ENCODE measurements at regions not wholly inside any gene's neighbourhood (a gene's known extent, or its start where the extent isn't known, plus 50 kb on each side); places are given as distances from the start of the nearest gene placed in this dataset.

DNA sequence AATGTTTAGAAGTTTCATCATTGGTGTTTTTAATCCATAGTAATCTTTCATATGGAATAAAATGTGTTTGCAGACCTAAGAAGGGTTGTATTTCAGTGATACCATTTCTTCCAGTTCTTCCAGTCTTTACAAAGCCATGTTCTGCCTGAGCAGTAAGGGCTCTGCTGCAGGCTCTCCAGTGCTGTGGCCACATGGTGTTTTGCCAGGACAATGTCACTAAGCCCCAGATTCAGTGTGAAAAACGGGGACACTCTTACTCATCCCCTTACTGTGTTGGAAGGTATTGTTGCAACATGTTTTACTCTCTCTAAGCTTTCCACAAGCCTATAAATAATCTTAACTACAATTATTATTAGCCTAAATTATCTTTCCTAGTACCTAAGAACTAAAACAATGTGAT, 481.4 kb upstream of the CDH7 start:
- H3K4me3 ChIP-seq (ENCODE audit: low read depth, low read length), result no peak overlapping the region
- ChIA-PET POLR2A (no interaction called here), CTCF (no interaction called here)
- DNase-seq (ENCODE audit: low read depth, low spot score), result no peak
- TF ChIP-seq CTCF (IDR thresholded peaks at IDR 0.05; ENCODE audit: insufficient read depth, low read length, missing control alignments), result no peak

- DNase-seq (ENCODE audit: low read depth, low spot score), result no peak
- H3K4me3 ChIP-seq (ENCODE audit: low read depth, low read length), result no peak overlapping the region
- CTCF ChIA-PET, result interaction anchor here (0.7 kb wide), 1 partner anchor 65 kb away, joined by 3 read pairs; no protein-coding TSS in a partner anchor
- no peak for TF ChIP-seq CTCF (IDR thresholded peaks at IDR 0.05; ENCODE audit: insufficient read depth, low read length, missing control alignments)
- POLR2A ChIA-PET, result no interaction called here
These were observed 485.1 kb upstream of the CDH7 start for GRCh38 chr18:65265761-65266160.

DNA sequence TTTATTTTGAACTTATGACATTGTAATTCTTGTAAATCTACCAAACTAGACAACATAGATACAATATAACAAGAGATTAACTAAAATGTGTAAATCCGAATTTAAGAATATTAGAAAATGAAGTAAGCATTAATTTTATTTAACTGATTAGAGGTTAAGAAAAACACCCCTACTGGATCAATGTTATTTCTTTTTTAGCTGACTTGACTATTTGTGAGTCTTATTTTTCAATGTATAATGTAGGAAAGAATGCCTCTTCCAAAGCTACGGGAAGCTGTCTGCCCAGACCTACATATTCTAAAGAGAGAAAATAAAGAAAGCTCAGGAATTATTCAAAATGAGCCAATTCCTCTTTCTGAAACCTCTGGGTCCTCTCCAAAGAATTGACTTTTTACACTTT, 490.8 kb upstream of the CDH7 start:
- TF ChIP-seq CTCF (IDR thresholded peaks at IDR 0.05; ENCODE audit: insufficient read depth, low read length, missing control alignments), result no peak
- ChIA-PET CTCF (no interaction called here), POLR2A (no interaction called here)
- DNase-seq (ENCODE audit: low read depth, low spot score), result no peak
- H3K4me3 ChIP-seq (ENCODE audit: low read depth, low read length), result no peak overlapping the region

DNA sequence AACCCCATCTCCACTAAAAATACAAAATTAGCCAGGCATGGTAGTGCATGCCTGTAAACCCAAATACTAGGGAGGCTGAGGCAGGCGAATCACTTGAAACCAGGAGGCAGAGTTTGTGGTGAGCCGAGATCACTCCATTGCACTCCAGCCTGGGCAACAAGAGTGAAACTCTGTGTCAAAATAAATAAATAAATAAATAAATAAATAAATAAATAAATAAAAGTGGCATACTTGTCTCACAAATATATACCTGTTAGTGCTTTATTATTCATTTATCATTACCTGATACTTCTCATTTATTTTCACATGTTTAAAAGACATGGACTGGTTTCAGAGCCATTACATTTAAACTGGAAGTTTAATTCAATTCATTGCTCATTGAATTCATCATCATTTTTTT, 491.4 kb upstream of the CDH7 start:
- POLR2A ChIA-PET, result no interaction called here
- no peak overlapping the region for H3K4me3 ChIP-seq (ENCODE audit: low read depth, low read length)
- no peak for DNase-seq (ENCODE audit: low read depth, low spot score)
- TF ChIP-seq CTCF (IDR thresholded peaks at IDR 0.05; ENCODE audit: insufficient read depth, low read length, missing control alignments), result no peak
- CTCF ChIA-PET, result no interaction called here

DNA sequence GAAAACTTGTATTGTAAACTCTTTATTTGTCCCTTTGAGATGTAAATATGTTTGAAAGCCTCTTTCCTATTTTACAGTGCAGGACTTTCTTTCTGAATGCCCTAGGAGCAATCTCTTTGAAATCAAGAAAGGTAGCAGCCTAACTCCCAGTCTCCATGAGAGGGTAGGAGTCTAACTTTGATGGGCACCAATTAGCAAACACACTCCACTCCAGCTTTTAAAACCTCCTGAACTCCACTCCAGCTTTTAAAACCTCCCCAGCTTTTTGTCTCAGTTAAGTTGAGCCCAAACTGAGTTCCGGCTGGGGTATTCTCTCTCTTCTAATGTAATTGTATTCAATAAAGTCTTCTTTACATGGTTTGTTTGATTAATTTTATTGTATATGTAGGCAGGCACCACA, 493.7 kb upstream of the CDH7 start:
- CTCF ChIA-PET, result no interaction called here
- DNase-seq (ENCODE audit: low read depth, low spot score), result no peak
- no peak for TF ChIP-seq CTCF (IDR thresholded peaks at IDR 0.05; ENCODE audit: insufficient read depth, low read length, missing control alignments)
- no peak overlapping the region for H3K4me3 ChIP-seq (ENCODE audit: low read depth, low read length)
- POLR2A ChIA-PET, result no interaction called here

DNA sequence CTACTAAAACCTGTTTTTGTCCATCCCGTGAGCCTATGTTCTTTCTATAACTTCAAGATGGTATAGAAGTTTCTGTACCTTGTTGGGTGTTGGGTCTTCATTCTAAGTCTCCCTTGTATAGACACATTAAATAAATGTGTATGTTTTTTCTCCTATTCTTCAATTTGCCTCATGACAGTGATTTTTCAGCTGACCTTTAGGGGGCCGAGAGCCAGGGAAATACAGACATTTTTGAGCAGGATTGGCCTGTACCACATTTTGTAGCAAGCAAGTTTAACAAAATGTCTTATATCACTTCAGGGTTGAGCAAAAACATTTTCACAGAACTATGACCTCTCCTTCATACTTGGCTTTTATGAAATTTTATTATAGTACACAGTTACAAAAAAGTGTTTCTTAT, 495.4 kb upstream of the CDH7 start:
- no peak for DNase-seq (ENCODE audit: low read depth, low spot score)
- ChIA-PET CTCF (no interaction called here), POLR2A (no interaction called here)
- H3K4me3 ChIP-seq (ENCODE audit: low read depth, low read length), result no peak overlapping the region
- TF ChIP-seq CTCF (IDR thresholded peaks at IDR 0.05; ENCODE audit: insufficient read depth, low read length, missing control alignments), result no peak
